K562 (cell line): ENCODE measurements at regions not wholly inside any gene's neighbourhood (a gene's known extent, or its start where the extent isn't known, plus 50 kb on each side); places are given as distances from the start of the nearest gene placed in this dataset.

Source experiments
- ATAC-seq: fragments of 200-7000 bp; cut with Tn5 transposase; 3 replicates; pipeline ENCODE4 v1.9.1; 2020; ENCODE audit warnings: moderate library complexity
- BruUV-seq: library from RNA; stranded (reverse); fragments of 400-500 nt; replicated peaks from 2 replicates; lab custom pipeline; 2021; lab: Mats Ljungman, UMichigan
- CTCF ChIA-PET: fragments of 300-600 bp; formaldehyde crosslinking; extraction: SDS; loops from one replicate; lab custom pipeline; 2021; ENCODE audit warnings: low intra/inter-chr PET ratio; lab: Yijun Ruan, JAX
- POLR2A ChIA-PET: fragments of 300-600, 350-650 bp; sonication (Branson Sonifier 250); formaldehyde crosslinking; extraction: SDS; loops from one replicate; lab custom pipeline; 2021; ENCODE audit warnings: antibody characterized with exemption, inconsistent platforms; lab: Yijun Ruan, JAX
- DNase-seq, 4 experiments: peaks; one replicate each; pipeline versions ENCODE4 v3.0.0 to v3.0.0-alpha.2; 2011 to 2018; ENCODE audit warnings: low spot score in 3 of 4, mixed read lengths in 3 of 4; ENCODE audit errors: extremely low read depth in 1 of 4
- FAIRE-seq: peaks from 2 replicates; lab custom pipeline; 2011; peaks lifted over from hg19 to GRCh38; lab: Jason Lieb, UNC
- H2AFZ ChIP-seq: 2 replicates; pipeline ENCODE4 v1.6.0; 2011; ENCODE audit warnings: low read depth, low read length, control low read depth, inconsistent platforms
- H3K27ac ChIP-seq: fragments of 200-600 bp; 3 replicates; pipeline ENCODE4 v1.8.0; 2011; ENCODE audit warnings: low read depth, mild to moderate bottlenecking, control low read depth, inconsistent platforms, low read length, moderate library complexity, mixed read lengths; ENCODE audit errors: extremely low read depth
- H3K27me3 ChIP-seq, 2 experiments: fragments of 300-600 bp in 1 of 2; 2 replicates in 1 of 2; 3 replicates in 1 of 2; pipeline versions ENCODE4 v1.6.0 to v1.8.0; 2011; ENCODE audit warnings: inconsistent platforms in 2 of 2, low read length in 2 of 2, mild to moderate bottlenecking in 1 of 2, mixed read lengths in 1 of 2, moderate library complexity in 1 of 2; ENCODE audit not compliant: control insufficient read depth in 2 of 2, insufficient read depth in 2 of 2
- H3K36me3 ChIP-seq: fragments of 300-600 bp; 3 replicates; pipeline ENCODE4 v1.8.0; 2011; ENCODE audit warnings: mild to moderate bottlenecking, low read length, inconsistent platforms; ENCODE audit not compliant: control insufficient read depth, insufficient read depth
- H3K4me1 ChIP-seq, 2 experiments: fragments of 200-600 bp in 1 of 2; replicated peaks in 1 of 2; 2 replicates in 1 of 2; 3 replicates in 1 of 2; pipeline versions ENCODE4 v1.5.1 to v1.8.0; 2011; ENCODE audit warnings: inconsistent platforms in 2 of 2, low read length in 2 of 2, mild to moderate bottlenecking in 1 of 2, mixed read lengths in 1 of 2, moderate library complexity in 1 of 2; ENCODE audit not compliant: control insufficient read depth in 2 of 2, insufficient read depth in 2 of 2
- H3K4me2 ChIP-seq: 2 replicates; pipeline ENCODE4 v1.6.1; 2011; ENCODE audit warnings: low read length, control low read depth, inconsistent platforms, mixed read lengths; ENCODE audit not compliant: insufficient read depth
- H3K4me3 ChIP-seq: fragments of 200-600 bp; sonication (generic), shearing (Covaris generic); 2 replicates; pipeline ENCODE4 v1.5.1; 2016; ENCODE audit warnings: control low read depth, inconsistent platforms
- H3K79me2 ChIP-seq: fragments of 200-600 bp; 3 replicates; pipeline ENCODE4 v1.8.0; 2011; ENCODE audit warnings: low read length, inconsistent platforms; ENCODE audit not compliant: control insufficient read depth, insufficient read depth
- H3K9ac ChIP-seq, 2 experiments: 2 replicates each; pipeline versions ENCODE4 v1.6.0 to v1.6.1; 2011; ENCODE audit warnings: low read depth in 2 of 2, low read length in 2 of 2, control low read depth in 1 of 2, inconsistent platforms in 1 of 2, mild to moderate bottlenecking in 1 of 2, mixed read lengths in 1 of 2; ENCODE audit not compliant: insufficient read depth in 1 of 2
- H3K9me1 ChIP-seq: one replicate; pipeline ENCODE4 v1.6.0; 2011; ENCODE audit warnings: inconsistent platforms, mild to moderate bottlenecking, low read length, moderate library complexity; ENCODE audit not compliant: control insufficient read depth, insufficient read depth
- H3K9me3 ChIP-seq: replicated peaks from 2 replicates; pipeline ENCODE4 v1.5.1; 2011; ENCODE audit warnings: low read depth, low read length, inconsistent platforms; ENCODE audit not compliant: control insufficient read depth, insufficient read depth
- H4K20me1 ChIP-seq: replicated peaks from 2 replicates; pipeline ENCODE4 v1.6.1; 2011; ENCODE audit warnings: low read length, inconsistent platforms, mixed read lengths; ENCODE audit not compliant: control insufficient read depth, insufficient read depth
- BCOR ChIP-seq: fragments of 450-650 bp; IDR thresholded peaks from 2 replicates; pipeline ENCODE4 v1.6.1; 2016
- CREM ChIP-seq: IDR thresholded peaks from 2 replicates; pipeline ENCODE4 v1.6.1; 2014; ENCODE audit warnings: antibody characterized with exemption, low read depth
- E2F5 ChIP-seq: sonication (generic); formaldehyde crosslinking; IDR thresholded peaks from 2 replicates; pipeline ENCODE4 v1.8.0; 2022; ENCODE audit warnings: mild to moderate bottlenecking, missing genetic modification reagents
- MAFF ChIP-seq: IDR thresholded peaks from 2 replicates; pipeline ENCODE4 v1.6.1; 2012; ENCODE audit warnings: low read length, improper control_type of control experiment
- NRF1 ChIP-seq, 2 experiments: fragments of 450-650 bp; IDR thresholded peaks in 1 of 2; conservative IDR thresholded peaks in 1 of 2; 2 replicates each; pipeline ENCODE4 v1.6.1; 2014; ENCODE audit warnings: mild to moderate bottlenecking in 2 of 2
- SMAD3 ChIP-seq: fragments of 450-650 bp; formaldehyde crosslinking; conservative IDR thresholded peaks from 2 replicates; pipeline ENCODE4 v1.4.0; 2020; ENCODE audit warnings: mild to moderate bottlenecking
- SMAD4 ChIP-seq: fragments of 250-450 bp; sonication (Bioruptor Pico); conservative IDR thresholded peaks from 2 replicates; pipeline ENCODE4 v1.8.0; 2021; ENCODE audit warnings: inconsistent platforms, mild to moderate bottlenecking, moderate library complexity
- SREBF2 ChIP-seq: sonication (generic); formaldehyde crosslinking; IDR thresholded peaks from 2 replicates; pipeline ENCODE4 v1.4.0; 2020; ENCODE audit warnings: mild to moderate bottlenecking, missing genetic modification reagents
- THRAP3 ChIP-seq: fragments of 450-650 bp; IDR thresholded peaks from 2 replicates; pipeline ENCODE4 v1.6.1; 2016; ENCODE audit warnings: mild to moderate bottlenecking, inconsistent platforms, borderline replicate concordance
- ZNF140 ChIP-seq: fragments of 250-450 bp; sonication (Bioruptor Pico); IDR thresholded peaks from 2 replicates; pipeline ENCODE4 v1.8.0; 2021; ENCODE audit warnings: moderate library complexity, mild to moderate bottlenecking, inconsistent platforms
- WGBS: fragments of 100-300 bp; shearing (Covaris generic); methylation state at CpG from one replicate; pipeline ENCODE4 v1.1.6; 2016; ENCODE audit warnings: low coverage, mixed read lengths; ENCODE audit not compliant: insufficient coverage; ENCODE audit errors: missing lambda C conversion rate; 5-methylcytosine and 5-hydroxymethylcytosine counted together
- in situ Hi-C: fragments of 300-500 bp; cut with MboI; formaldehyde crosslinking; loops from 4 replicates; pipeline ENCODE4 v1.15.0; 2018; ENCODE audit warnings: inconsistent platforms, mixed read lengths
- intact Hi-C: fragments of 100-400 bp; cut with micrococcal nuclease; formaldehyde crosslinking; loops from 2 replicates; pipeline ENCODE4 v1.14.2; 2022
- TF ChIP-seq, protein P1 (sequence below): fragments of 250-450 bp; sonication (Bioruptor Pico); IDR thresholded peaks from 2 replicates; pipeline ENCODE4 v1.8.0; 2021; ENCODE audit warnings: mild to moderate bottlenecking, moderate library complexity

DNA sequence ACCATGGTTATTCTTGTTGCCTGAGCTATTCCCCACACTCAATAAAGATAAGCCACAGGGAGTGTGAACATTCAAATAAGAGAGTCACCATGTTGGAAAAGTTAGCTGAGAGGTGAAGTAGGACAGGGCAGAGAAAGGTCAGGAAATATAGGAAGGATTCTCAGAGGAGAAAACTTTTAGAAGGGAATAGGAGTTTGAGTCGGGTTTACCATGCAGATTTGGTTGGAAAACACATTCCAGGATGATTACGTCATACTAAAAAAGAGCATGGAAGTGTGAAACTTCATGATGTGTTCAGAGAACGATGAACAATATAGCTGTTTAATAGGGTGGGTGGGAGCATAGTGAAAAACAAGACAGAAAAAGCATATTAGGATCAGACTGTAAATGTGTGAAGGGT is 1125.3 kb upstream of the ADGRL2 start (continued):
- TF ChIP-seq SREBF2 (CRISPR knock-in tag) (no peak), MAFF (no peak), CREM (no peak)

- H3K4me3 ChIP-seq: no peak overlapping the region
- H3K9me3 ChIP-seq: no peaks in the 10 kb centered on the region
- BruUV-seq: no TSS peak
- ChIA-PET POLR2A (no interaction called here), CTCF (no interaction called here)
- H4K20me1 ChIP-seq: no peaks in the 10 kb centered on the region
- no peak for ATAC-seq
- H3K4me1 ChIP-seq: no peaks in the 10 kb centered on the region
- TF ChIP-seq SMAD3 (CRISPR knock-in tag) (no peak), BCOR (no peak), NRF1 (conservative IDR thresholded peaks at IDR 0.05 in 1 of 2, IDR thresholded peaks at IDR 0.05 in 1 of 2) (no peak), ZNF140 (CRISPR knock-in tag) (no peak), SMAD4 (CRISPR knock-in tag) (no peak), E2F5 (CRISPR knock-in tag) (no peak), THRAP3 (no peak)
- TF ChIP-seq, protein P1, sequence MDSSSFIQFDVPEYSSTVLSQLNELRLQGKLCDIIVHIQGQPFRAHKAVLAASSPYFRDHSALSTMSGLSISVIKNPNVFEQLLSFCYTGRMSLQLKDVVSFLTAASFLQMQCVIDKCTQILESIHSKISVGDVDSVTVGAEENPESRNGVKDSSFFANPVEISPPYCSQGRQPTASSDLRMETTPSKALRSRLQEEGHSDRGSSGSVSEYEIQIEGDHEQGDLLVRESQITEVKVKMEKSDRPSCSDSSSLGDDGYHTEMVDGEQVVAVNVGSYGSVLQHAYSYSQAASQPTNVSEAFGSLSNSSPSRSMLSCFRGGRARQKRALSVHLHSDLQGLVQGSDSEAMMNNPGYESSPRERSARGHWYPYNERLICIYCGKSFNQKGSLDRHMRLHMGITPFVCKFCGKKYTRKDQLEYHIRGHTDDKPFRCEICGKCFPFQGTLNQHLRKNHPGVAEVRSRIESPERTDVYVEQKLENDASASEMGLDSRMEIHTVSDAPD (CRISPR knock-in tag): no peak
- no peaks in the 10 kb centered on the region for H3K27me3 ChIP-seq
- H3K9me1 ChIP-seq: no peaks in the 10 kb centered on the region
- no peaks in the 10 kb centered on the region for H3K36me3 ChIP-seq
- no peaks in the 10 kb centered on the region for H3K79me2 ChIP-seq
- no peak overlapping the region for H3K27ac ChIP-seq
- H3K4me2 ChIP-seq: no peak overlapping the region
- no peak for FAIRE-seq
- 0% methylated on average over 3 of the region's 3 CpGs for WGBS
- intact Hi-C loops (no loop called here), in situ Hi-C loops (no loop called here)
- no peak overlapping the region for H3K9ac ChIP-seq
- H2AFZ ChIP-seq: no peak overlapping the region
- no peak for DNase-seq
Observed at GRCh38 chr1:80673935-80674597, 1126.7 kb upstream of the ADGRL2 start.
